OCI-LY3 (cell line): ENCODE measurements at regions not wholly inside any gene's neighbourhood (a gene's known extent, or its start where the extent isn't known, plus 50 kb on each side); places are given as distances from the start of the nearest gene placed in this dataset.

Source experiments
- EZH2phosphoT487 ChIP-seq: fragments of 200-600 bp; shearing (Covaris generic); IDR thresholded peaks from 2 replicates; pipeline ENCODE4 v1.6.1; 2018; ENCODE audit warnings: antibody characterized with exemption, mixed run types, low read depth
- TF ChIP-seq, protein P1 (sequence below): fragments of 200-600, 300-600 bp; sonication (generic); IDR thresholded peaks from 2 replicates; pipeline ENCODE4 v1.5.1; 2014; ENCODE audit warnings: antibody characterized with exemption, low read length, low read depth

DNA sequence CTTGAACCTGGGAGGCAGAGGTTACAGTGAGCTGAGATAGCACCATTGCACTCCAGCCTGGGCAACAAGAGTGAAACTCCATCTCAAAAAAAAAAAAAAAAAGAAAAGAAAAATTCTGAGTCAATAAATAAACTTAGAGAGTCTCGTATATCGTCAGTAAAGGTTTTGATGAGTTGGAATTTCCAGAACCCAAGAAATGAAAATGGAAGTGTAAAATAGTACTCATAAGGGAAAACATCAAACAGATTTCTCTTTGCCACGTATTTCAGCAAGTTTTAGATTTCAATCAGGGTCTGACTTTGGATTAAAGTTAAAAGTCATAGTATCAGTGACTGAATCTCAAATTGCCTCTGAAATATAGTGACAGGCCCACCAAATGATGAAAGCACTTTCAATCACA lies 71.4 kb upstream of the SPOPL start:
- TF ChIP-seq, protein P1, sequence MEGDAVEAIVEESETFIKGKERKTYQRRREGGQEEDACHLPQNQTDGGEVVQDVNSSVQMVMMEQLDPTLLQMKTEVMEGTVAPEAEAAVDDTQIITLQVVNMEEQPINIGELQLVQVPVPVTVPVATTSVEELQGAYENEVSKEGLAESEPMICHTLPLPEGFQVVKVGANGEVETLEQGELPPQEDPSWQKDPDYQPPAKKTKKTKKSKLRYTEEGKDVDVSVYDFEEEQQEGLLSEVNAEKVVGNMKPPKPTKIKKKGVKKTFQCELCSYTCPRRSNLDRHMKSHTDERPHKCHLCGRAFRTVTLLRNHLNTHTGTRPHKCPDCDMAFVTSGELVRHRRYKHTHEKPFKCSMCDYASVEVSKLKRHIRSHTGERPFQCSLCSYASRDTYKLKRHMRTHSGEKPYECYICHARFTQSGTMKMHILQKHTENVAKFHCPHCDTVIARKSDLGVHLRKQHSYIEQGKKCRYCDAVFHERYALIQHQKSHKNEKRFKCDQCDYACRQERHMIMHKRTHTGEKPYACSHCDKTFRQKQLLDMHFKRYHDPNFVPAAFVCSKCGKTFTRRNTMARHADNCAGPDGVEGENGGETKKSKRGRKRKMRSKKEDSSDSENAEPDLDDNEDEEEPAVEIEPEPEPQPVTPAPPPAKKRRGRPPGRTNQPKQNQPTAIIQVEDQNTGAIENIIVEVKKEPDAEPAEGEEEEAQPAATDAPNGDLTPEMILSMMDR = no peak
- no peak for TF ChIP-seq EZH2phosphoT487
